Common myeloid progenitor, CD34-positive (primary cell): ENCODE measurements at regions not wholly inside any gene's neighbourhood (a gene's known extent, or its start where the extent isn't known, plus 50 kb on each side); places are given as distances from the start of the nearest gene placed in this dataset.

Experiments used
- CTCF ChIA-PET: fragments of 350-600 bp; sonication (Branson Sonifier 250); formaldehyde crosslinking; loops from one replicate; lab custom pipeline; 2021; ENCODE audit warnings: antibody characterized with exemption; lab: Charles Lee
- POLR2A ChIA-PET: fragments of 350-600 bp; sonication (Branson Sonifier 250); formaldehyde crosslinking; loops from one replicate; lab custom pipeline; 2021; ENCODE audit warnings: antibody characterized with exemption; lab: Charles Lee
- DNase-seq, 3 donors: peaks; one replicate each; pipeline versions ENCODE4 v3.0.0 to v3.0.0-alpha.2; 2013
- H3K27ac ChIP-seq, 2 experiments: 1 replicate in 1 of 2; 2 replicates in 1 of 2; pipeline ENCODE4 v1.7.0; 2013; ENCODE audit warnings: inconsistent platforms in 2 of 2, low read length in 2 of 2, mild to moderate bottlenecking in 2 of 2, low read depth in 1 of 2, moderate library complexity in 1 of 2; ENCODE audit not compliant: severe bottlenecking in 2 of 2, insufficient read depth in 1 of 2, poor library complexity in 1 of 2
- H3K27me3 ChIP-seq, 5 experiments: replicated peaks in 2 of 5; 1 replicate in 3 of 5; 2 replicates in 2 of 5; pipeline versions ENCODE4 v1.6.1 to v1.7.0; 2013; ENCODE audit warnings: low read length in 4 of 5, mild to moderate bottlenecking in 2 of 5, moderate library complexity in 2 of 5, inconsistent platforms in 1 of 5; ENCODE audit not compliant: insufficient read depth in 5 of 5, control insufficient read depth in 4 of 5
- H3K36me3 ChIP-seq, 4 experiments: 1 replicate in 2 of 4; 2 replicates in 2 of 4; pipeline versions ENCODE4 v1.6.1 to v1.7.0; 2013; ENCODE audit warnings: low read length in 3 of 4, control low read depth in 1 of 4, mild to moderate bottlenecking in 1 of 4; ENCODE audit not compliant: control insufficient read depth in 4 of 4, insufficient read depth in 4 of 4
- H3K4me1 ChIP-seq, 4 experiments: 1 replicate in 3 of 4; 2 replicates in 1 of 4; pipeline versions ENCODE4 v1.6.1 to v1.7.1; 2013; ENCODE audit warnings: low read length in 3 of 4, mild to moderate bottlenecking in 3 of 4, control low read depth in 1 of 4, inconsistent platforms in 1 of 4, moderate library complexity in 1 of 4; ENCODE audit not compliant: control insufficient read depth in 4 of 4, insufficient read depth in 4 of 4; ENCODE audit errors: control extremely low read depth in 1 of 4
- H3K4me3 ChIP-seq, 7 experiments: 1 replicate in 4 of 7; 2 replicates in 3 of 7; pipeline versions ENCODE4 v1.5.1 to v1.7.0; 2013; ENCODE audit warnings: mild to moderate bottlenecking in 7 of 7, low read length in 6 of 7, moderate library complexity in 6 of 7, inconsistent platforms in 2 of 7, low read depth in 2 of 7, control low read depth in 1 of 7; ENCODE audit not compliant: insufficient read depth in 4 of 7, control insufficient read depth in 1 of 7; ENCODE audit errors: extremely low read depth in 1 of 7
- H3K9me3 ChIP-seq, 5 experiments: 1 replicate in 4 of 5; 2 replicates in 1 of 5; pipeline versions ENCODE4 v1.6.1 to v1.7.1; 2013; ENCODE audit warnings: low read length in 4 of 5, mild to moderate bottlenecking in 2 of 5, inconsistent platforms in 1 of 5, low read depth in 1 of 5, moderate library complexity in 1 of 5; ENCODE audit not compliant: control insufficient read depth in 4 of 5, insufficient read depth in 2 of 5; ENCODE audit errors: control extremely low read depth in 1 of 5
- WGBS: methylation state at CpG from one replicate; pipeline ENCODE4 v1.1.5; 2013; ENCODE audit not compliant: insufficient coverage; 5-methylcytosine and 5-hydroxymethylcytosine counted together

DNA sequence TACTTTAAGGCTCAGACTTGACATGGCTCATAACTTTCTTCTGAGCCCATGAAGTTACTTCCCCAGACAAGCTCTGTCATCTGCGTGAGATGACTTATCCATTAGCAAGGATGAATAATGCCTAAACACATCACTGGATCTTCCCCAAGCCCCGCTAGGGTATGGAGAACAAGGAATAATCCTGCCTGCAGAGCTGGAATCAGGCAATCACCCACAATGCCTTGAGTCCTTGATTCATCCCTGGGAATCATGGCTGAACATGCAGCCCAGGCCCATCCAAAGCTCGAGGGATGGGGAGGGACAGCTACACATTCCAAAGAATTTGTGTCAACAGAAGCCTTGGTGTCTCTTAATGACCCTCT, 131.7 kb downstream of the PSMG1 start:
- H3K9me3 ChIP-seq = no peaks in the 10 kb centered on the region
- H3K27ac ChIP-seq = no peak overlapping the region
- peaks cover 0 to 13% (median 5%) of the 10 kb centered on the region in 4 experiments for H3K4me1 ChIP-seq
- H3K27me3 ChIP-seq = no peaks in the 10 kb centered on the region
- ChIA-PET CTCF (interaction anchor here (1.3 kb wide), 1 partner anchor 12 kb away, joined by 4 read pairs; no protein-coding TSS in a partner anchor), POLR2A (no interaction called here)
- H3K4me3 ChIP-seq = no peak overlapping the region
- whole genome bisulfite sequencing = 100% methylated on average over 2 of the region's 3 CpGs
- H3K36me3 ChIP-seq = no peaks in the 10 kb centered on the region
- DNase-seq = no peak

GRCh38 chr21:39050841-39051587, 132.2 kb downstream of the PSMG1 start:
- Histone ChIP-seq H3K36me3 (no peaks in the 10 kb centered on the region), H3K4me1 (peaks cover 0 to 9% (median 4%) of the 10 kb centered on the region in 4 experiments), H3K9me3 (no peaks in the 10 kb centered on the region), H3K4me3 (no peak overlapping the region), H3K27me3 (no peaks in the 10 kb centered on the region), H3K27ac (no peak overlapping the region)
- 58% methylated on average over 3 of the region's 4 CpGs for WGBS
- ChIA-PET CTCF (interaction anchor here (1.3 kb wide), 1 partner anchor 11 kb away, joined by 4 read pairs; no protein-coding TSS in a partner anchor), POLR2A (no interaction called here)
- DNase-seq = peak in 1 of 3 donors; percentile 36

- POLR2A ChIA-PET = interaction anchor here (0.6 to 0.7 kb wide), 2 partner anchors 18 to 154 kb away, joined by 4 read pairs; no protein-coding TSS in a partner anchor
- DNase-seq = no peak
- H3K27me3 ChIP-seq = no peaks in the 10 kb centered on the region
- WGBS = 100% methylated on average over 2 of the region's 4 CpGs
- CTCF ChIA-PET = interaction anchor here (1.0 kb wide), 1 partner anchor 42 kb away, joined by 3 read pairs; no protein-coding TSS in a partner anchor
- no peaks in the 10 kb centered on the region for H3K36me3 ChIP-seq
- H3K4me1 ChIP-seq = peaks cover 0 to 4% (median 0%) of the 10 kb centered on the region in 4 experiments
- no peak overlapping the region for H3K4me3 ChIP-seq
- H3K9me3 ChIP-seq = no peaks in the 10 kb centered on the region
- no peak overlapping the region for H3K27ac ChIP-seq
Measured at GRCh38 chr21:39048574-39048973, 134.7 kb downstream of the PSMG1 start.

- Histone ChIP-seq H3K27me3 (no peaks in the 10 kb centered on the region), H3K4me3 (no peak overlapping the region), H3K36me3 (no peaks in the 10 kb centered on the region), H3K27ac (no peak overlapping the region), H3K4me1 (peaks cover 0 to 4% (median 0%) of the 10 kb centered on the region in 4 experiments), H3K9me3 (no peaks in the 10 kb centered on the region)
- peak; percentile 8 to 22 (median 20) for DNase-seq
- ChIA-PET POLR2A (interaction anchor here (0.7 kb wide), 1 partner anchor 18 kb away, joined by 4 read pairs; no protein-coding TSS in a partner anchor), CTCF (interaction anchor here (1.0 to 1.5 kb wide), 2 partner anchors 42 to 44 kb away, joined by 3 read pairs; no protein-coding TSS in a partner anchor)
- WGBS = 93% methylated on average over 5 of the region's 6 CpGs
Measured at GRCh38 chr21:39048064-39048463, 135.2 kb downstream of the PSMG1 start.

DNA sequence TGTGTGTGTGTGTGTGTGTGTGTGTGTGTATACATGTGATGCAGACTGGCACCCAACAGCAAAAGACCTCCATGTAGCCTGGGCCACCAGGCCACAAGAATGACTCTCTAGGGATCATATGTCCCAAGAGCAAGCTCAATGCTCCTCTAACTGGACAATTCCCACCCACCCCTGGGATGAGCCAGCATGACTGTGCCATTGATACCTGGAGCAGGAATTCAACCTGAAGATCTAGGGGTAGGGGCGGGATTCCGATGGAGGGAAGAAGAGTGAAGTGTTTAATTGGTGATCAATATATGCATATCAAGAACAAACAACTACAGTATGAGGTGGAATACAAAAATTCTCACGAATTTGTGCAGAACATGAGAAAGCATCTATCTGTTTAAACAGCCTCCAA, 136.2 kb downstream of the PSMG1 start:
- no peak overlapping the region for H3K27ac ChIP-seq
- no peak overlapping the region for H3K4me3 ChIP-seq
- peaks cover 0 to 2% (median 0%) of the 10 kb centered on the region in 5 experiments for H3K9me3 ChIP-seq
- H3K36me3 ChIP-seq = no peaks in the 10 kb centered on the region
- no peak for DNase-seq
- no peaks in the 10 kb centered on the region for H3K27me3 ChIP-seq
- ChIA-PET POLR2A (no interaction called here), CTCF (interaction anchor here (1.5 kb wide), 1 partner anchor 43 kb away, joined by 3 read pairs; no protein-coding TSS in a partner anchor)
- WGBS = no CpG with 5 or more reads among the region's 3 CpGs
- peaks cover 0 to 4% (median 0%) of the 10 kb centered on the region in 4 experiments for H3K4me1 ChIP-seq

DNA sequence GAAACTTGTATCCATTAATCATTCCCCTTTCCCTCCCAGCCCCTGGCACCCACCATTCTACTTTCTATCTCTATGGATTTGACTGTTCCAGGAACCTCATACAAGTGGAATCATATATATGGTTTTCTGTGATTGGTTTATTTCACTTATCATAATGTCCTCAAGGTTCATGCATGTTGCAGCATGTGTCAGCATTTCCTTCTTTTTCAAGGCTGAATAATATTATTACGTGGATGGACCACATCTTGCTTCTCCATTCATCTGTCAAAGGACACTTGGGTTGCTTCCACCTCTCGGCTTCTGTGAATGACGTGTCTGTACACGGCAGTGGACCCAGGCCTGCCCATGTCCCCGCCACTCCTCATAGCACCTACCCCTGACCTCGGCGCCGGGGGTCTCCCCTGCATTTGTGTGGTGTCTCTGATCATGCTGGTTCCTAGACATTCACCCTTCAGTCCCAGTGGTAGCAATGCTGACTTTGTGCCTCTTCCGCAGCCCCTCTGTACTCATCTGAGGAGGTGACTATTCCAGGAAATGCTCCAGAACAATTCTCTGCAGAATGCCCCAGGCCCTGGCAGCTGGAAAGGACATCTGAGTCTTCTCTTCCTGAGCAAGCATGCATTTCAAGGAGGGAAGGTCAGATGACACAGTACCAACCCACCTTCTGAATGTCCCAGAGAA, 136.9 kb downstream of the PSMG1 start:
- no peaks in the 10 kb centered on the region for H3K36me3 ChIP-seq
- ChIA-PET POLR2A (no interaction called here), CTCF (no interaction called here)
- peaks cover 0 to 2% (median 0%) of the 10 kb centered on the region in 5 experiments for H3K9me3 ChIP-seq
- DNase-seq = no peak
- H3K4me3 ChIP-seq = no peak overlapping the region
- WGBS = 98% methylated on average over 9 of the region's 9 CpGs
- no peak overlapping the region for H3K27ac ChIP-seq
- H3K4me1 ChIP-seq = peaks cover 0 to 9% (median 0%) of the 10 kb centered on the region in 4 experiments
- no peaks in the 10 kb centered on the region for H3K27me3 ChIP-seq
